SK-N-SH (cell line): ENCODE measurements at regions not wholly inside any gene's neighbourhood (a gene's known extent, or its start where the extent isn't known, plus 50 kb on each side); places are given as distances from the start of the nearest gene placed in this dataset.

ENCODE experiments used
- CTCF ChIA-PET: fragments of 300-600, 350-600 bp; formaldehyde crosslinking; extraction: SDS; loops from one replicate; lab custom pipeline; 2021; lab: Yijun Ruan, JAX
- POLR2A ChIA-PET: fragments of 350-600 bp; sonication (Branson Sonifier 250); formaldehyde crosslinking; extraction: SDS; loops from one replicate; lab custom pipeline; 2020; ENCODE audit warnings: antibody characterized with exemption, inconsistent platforms; lab: Yijun Ruan, JAX
- DNase-seq: peaks from one replicate; pipeline ENCODE4 v3.0.0; 2012
- H2AFZ ChIP-seq: fragments of 200-600 bp; sonication (generic); 2 replicates; pipeline ENCODE4 v1.8.1; 2016; ENCODE audit warnings: antibody characterized with exemption, mild to moderate bottlenecking, low read depth
- H3F3A ChIP-seq: fragments of 200-600 bp; sonication (generic); replicated peaks from 2 replicates; pipeline ENCODE3; 2016; ENCODE audit warnings: antibody characterized with exemption, mild to moderate bottlenecking; ENCODE audit not compliant: insufficient read depth
- H3K27ac ChIP-seq, 2 experiments: fragments of 200-500 bp in 1 of 2; fragments of 200-600 bp in 1 of 2; sonication (Bioruptor generic) in 1 of 2; sonication (generic), shearing (Covaris generic) in 1 of 2; 2 replicates each; pipeline versions ENCODE4 v1.5.1 to v1.6.1; 2014 to 2016; ENCODE audit warnings: low read depth in 2 of 2, inconsistent platforms in 1 of 2, low read length in 1 of 2, mild to moderate bottlenecking in 1 of 2, mixed read lengths in 1 of 2
- H3K27me3 ChIP-seq: fragments of 200-600 bp; sonication (generic), shearing (Covaris generic); 2 replicates; pipeline ENCODE4 v1.6.1; 2016; ENCODE audit warnings: mixed run types; ENCODE audit not compliant: insufficient read depth
- H3K36me3 ChIP-seq, 2 experiments: fragments of 200-500 bp in 1 of 2; fragments of 200-600 bp in 1 of 2; sonication (Bioruptor generic) in 1 of 2; sonication (generic) in 1 of 2; replicated peaks in 1 of 2; 2 replicates each; pipeline versions ENCODE3 to v1.5.1; 2014 to 2016; ENCODE audit warnings: low read length in 1 of 2, mild to moderate bottlenecking in 1 of 2; ENCODE audit not compliant: insufficient read depth in 2 of 2, control insufficient read depth in 1 of 2
- H3K4me1 ChIP-seq, 2 experiments: fragments of 200-500 bp in 1 of 2; fragments of 200-600 bp in 1 of 2; sonication (Bioruptor generic) in 1 of 2; sonication (generic), shearing (Covaris generic) in 1 of 2; 2 replicates each; pipeline versions ENCODE4 v1.5.1 to v1.6.1; 2014 to 2016; ENCODE audit warnings: low read depth in 1 of 2, low read length in 1 of 2, mixed run types in 1 of 2; ENCODE audit not compliant: insufficient read depth in 2 of 2, control insufficient read depth in 1 of 2
- H3K4me2 ChIP-seq: fragments of 200-600 bp; sonication (generic), shearing (Covaris generic); 2 replicates; pipeline ENCODE4 v1.6.1; 2017; ENCODE audit warnings: mixed run types
- H3K4me3 ChIP-seq, 2 experiments: fragments of 200-500 bp in 1 of 2; fragments of 200-600 bp in 1 of 2; sonication (Bioruptor generic) in 1 of 2; sonication (generic), shearing (Covaris generic) in 1 of 2; 2 replicates each; pipeline versions ENCODE4 v1.5.1 to v1.8.1; 2014 to 2016; ENCODE audit warnings: low read depth in 2 of 2, inconsistent platforms in 1 of 2, low read length in 1 of 2, mild to moderate bottlenecking in 1 of 2, mixed read lengths in 1 of 2, moderate library complexity in 1 of 2
- H3K79me2 ChIP-seq: fragments of 200-600 bp; sonication (generic); 2 replicates; pipeline ENCODE4 v1.8.1; 2017; ENCODE audit warnings: mild to moderate bottlenecking; ENCODE audit not compliant: insufficient read depth
- H3K9ac ChIP-seq: fragments of 200-600 bp; sonication (generic); 2 replicates; pipeline ENCODE4 v1.6.1; 2017; ENCODE audit warnings: mixed run types
- H3K9me2 ChIP-seq: fragments of 200-600 bp; sonication (generic); 2 replicates; pipeline ENCODE4 v1.6.1; 2017; ENCODE audit warnings: mixed run types
- H3K9me3 ChIP-seq: fragments of 200-600 bp; sonication (generic); 2 replicates; pipeline ENCODE4 v1.6.1; 2017; ENCODE audit warnings: mixed run types, mild to moderate bottlenecking, moderate library complexity
- H4K20me1 ChIP-seq: fragments of 200-600 bp; sonication (generic); 2 replicates; pipeline ENCODE4 v1.6.1; 2017; ENCODE audit warnings: mild to moderate bottlenecking, mixed run types; ENCODE audit not compliant: insufficient read depth
- ELF1 ChIP-seq: IDR thresholded peaks from 2 replicates; pipeline ENCODE4 v1.4.0; 2012
- EP300 ChIP-seq, 2 experiments: IDR thresholded peaks; 2 replicates each; pipeline versions ENCODE4 v1.4.0 to v1.6.1; 2012; ENCODE audit warnings: borderline replicate concordance in 1 of 2, low read depth in 1 of 2, low read length in 1 of 2
- EZH2phosphoT487 ChIP-seq: fragments of 200-600 bp; sonication (generic); IDR thresholded peaks from 2 replicates; pipeline ENCODE4 v1.6.1; 2017; ENCODE audit warnings: low read depth, mixed run types, mild to moderate bottlenecking, antibody characterized with exemption, moderate library complexity, borderline replicate concordance
- FOXM1 ChIP-seq: IDR thresholded peaks from 2 replicates; pipeline ENCODE4 v1.4.0; 2012; ENCODE audit warnings: low read depth, mild to moderate bottlenecking
- GABPA ChIP-seq: IDR thresholded peaks from 2 replicates; pipeline ENCODE4 v1.4.0; 2012; ENCODE audit warnings: low read depth, mild to moderate bottlenecking
- GATA2 ChIP-seq: sonication (generic); formaldehyde crosslinking; IDR thresholded peaks from 2 replicates; pipeline ENCODE4 v1.5.0; 2020; ENCODE audit warnings: mild to moderate bottlenecking, missing genetic modification reagents
- MAX ChIP-seq: IDR thresholded peaks from 2 replicates; pipeline ENCODE4 v1.4.0; 2012; ENCODE audit warnings: low read depth
- MEF2A ChIP-seq: IDR thresholded peaks from 2 replicates; pipeline ENCODE4 v1.4.0; 2012; ENCODE audit warnings: low read depth, borderline replicate concordance
- NRF1 ChIP-seq: IDR thresholded peaks from 2 replicates; pipeline ENCODE4 v1.6.1; 2012; ENCODE audit warnings: low read depth, mild to moderate bottlenecking, low read length
- POLR2AphosphoS5 ChIP-seq: IDR thresholded peaks from 2 replicates; pipeline ENCODE4 v1.6.1; 2012; ENCODE audit warnings: low read depth, low read length
- RAD21 ChIP-seq: IDR thresholded peaks from 2 replicates; pipeline ENCODE4 v1.6.1; 2012; ENCODE audit warnings: mild to moderate bottlenecking, low read length
- RCOR1 ChIP-seq: fragments of 150-350 bp; IDR thresholded peaks from 2 replicates; pipeline ENCODE4 v1.6.1; 2017; ENCODE audit warnings: antibody characterized with exemption, low read length
- RFX5 ChIP-seq: IDR thresholded peaks from 2 replicates; pipeline ENCODE4 v1.6.1; 2012; ENCODE audit warnings: mild to moderate bottlenecking, improper control_type of control experiment, low read length
- SMC3 ChIP-seq: IDR thresholded peaks from 2 replicates; pipeline ENCODE4 v1.6.1; 2012; ENCODE audit warnings: low read depth, low read length, improper control_type of control experiment
- TCF12 ChIP-seq: IDR thresholded peaks from 2 replicates; pipeline ENCODE4 v1.4.0; 2012
- YY1 ChIP-seq: IDR thresholded peaks from 2 replicates; pipeline ENCODE4 v1.4.0; 2012; ENCODE audit warnings: low read depth, mild to moderate bottlenecking
- ZBTB33 ChIP-seq: IDR thresholded peaks from 2 replicates; pipeline ENCODE4 v1.4.0; 2012; ENCODE audit warnings: low read depth, borderline replicate concordance
- WGBS: methylation state at CpG from one replicate; pipeline ENCODE4 v1.1.6; 2017; ENCODE audit warnings: low lambda C conversion rate; 5-methylcytosine and 5-hydroxymethylcytosine counted together
- TF ChIP-seq, protein P1 (sequence below): IDR thresholded peaks from 2 replicates; pipeline ENCODE4 v1.4.0; 2012; ENCODE audit warnings: low read depth, borderline replicate concordance
- TF ChIP-seq, protein P2 (sequence below): fragments of 150-350 bp; IDR thresholded peaks from 2 replicates; pipeline ENCODE4 v1.6.1; 2016; ENCODE audit warnings: mild to moderate bottlenecking, low read depth, low read length
- TF ChIP-seq, protein P3 (sequence below): fragments of 150-350 bp; IDR thresholded peaks from 2 replicates; pipeline ENCODE4 v1.6.1; 2017; ENCODE audit warnings: antibody characterized with exemption, low read length, low read depth, borderline replicate concordance

- H3K4me2 ChIP-seq = no peak overlapping the region
- no peak overlapping the region for H3K4me3 ChIP-seq
- H3K4me1 ChIP-seq = peaks cover 0 to 7% of the 10 kb centered on the region in 2 experiments; a peak in 2 of 4 replicates
- H2AFZ ChIP-seq = no peak overlapping the region
- POLR2A ChIA-PET = no interaction called here
- H3K36me3 ChIP-seq = no peaks in the 10 kb centered on the region
- TF ChIP-seq GABPA (no peak), MAX (no peak), GATA2 (no peak), POLR2AphosphoS5 (no peak), RCOR1 (no peak), YY1 (no peak), ELF1 (no peak), RAD21 (no peak), MEF2A (no peak), NRF1 (no peak), SMC3 (no peak), FOXM1 (no peak), RFX5 (no peak), TCF12 (no peak), EP300 (IDR thresholded peaks at IDR 0.05; ENCODE audit: borderline replicate concordance in 1 of 2, low read depth in 1 of 2, low read length in 1 of 2) (no peak), ZBTB33 (no peak), EZH2phosphoT487 (no peak)
- TF ChIP-seq, protein P1, sequence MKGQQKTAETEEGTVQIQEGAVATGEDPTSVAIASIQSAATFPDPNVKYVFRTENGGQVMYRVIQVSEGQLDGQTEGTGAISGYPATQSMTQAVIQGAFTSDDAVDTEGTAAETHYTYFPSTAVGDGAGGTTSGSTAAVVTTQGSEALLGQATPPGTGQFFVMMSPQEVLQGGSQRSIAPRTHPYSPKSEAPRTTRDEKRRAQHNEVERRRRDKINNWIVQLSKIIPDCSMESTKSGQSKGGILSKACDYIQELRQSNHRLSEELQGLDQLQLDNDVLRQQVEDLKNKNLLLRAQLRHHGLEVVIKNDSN = no peak
- TF ChIP-seq, protein P2, sequence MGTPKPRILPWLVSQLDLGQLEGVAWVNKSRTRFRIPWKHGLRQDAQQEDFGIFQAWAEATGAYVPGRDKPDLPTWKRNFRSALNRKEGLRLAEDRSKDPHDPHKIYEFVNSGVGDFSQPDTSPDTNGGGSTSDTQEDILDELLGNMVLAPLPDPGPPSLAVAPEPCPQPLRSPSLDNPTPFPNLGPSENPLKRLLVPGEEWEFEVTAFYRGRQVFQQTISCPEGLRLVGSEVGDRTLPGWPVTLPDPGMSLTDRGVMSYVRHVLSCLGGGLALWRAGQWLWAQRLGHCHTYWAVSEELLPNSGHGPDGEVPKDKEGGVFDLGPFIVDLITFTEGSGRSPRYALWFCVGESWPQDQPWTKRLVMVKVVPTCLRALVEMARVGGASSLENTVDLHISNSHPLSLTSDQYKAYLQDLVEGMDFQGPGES = no peak
- TF ChIP-seq, protein P3, sequence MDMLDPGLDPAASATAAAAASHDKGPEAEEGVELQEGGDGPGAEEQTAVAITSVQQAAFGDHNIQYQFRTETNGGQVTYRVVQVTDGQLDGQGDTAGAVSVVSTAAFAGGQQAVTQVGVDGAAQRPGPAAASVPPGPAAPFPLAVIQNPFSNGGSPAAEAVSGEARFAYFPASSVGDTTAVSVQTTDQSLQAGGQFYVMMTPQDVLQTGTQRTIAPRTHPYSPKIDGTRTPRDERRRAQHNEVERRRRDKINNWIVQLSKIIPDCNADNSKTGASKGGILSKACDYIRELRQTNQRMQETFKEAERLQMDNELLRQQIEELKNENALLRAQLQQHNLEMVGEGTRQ = no peak
- TF ChIP-seq, all 33 proteins: peak for 0
- Histone ChIP-seq H3K27ac (no peak overlapping the region), H4K20me1 (no peaks in the 10 kb centered on the region), H3K9me2 (no peaks in the 10 kb centered on the region), H3F3A (peaks cover 2% of the 10 kb centered on the region), H3K9me3 (no peaks in the 10 kb centered on the region), H3K9ac (no peak overlapping the region), H3K79me2 (no peaks in the 10 kb centered on the region), H3K27me3 (no peaks in the 10 kb centered on the region)
- no peak for DNase-seq
- WGBS = 88% methylated on average over 1 of the region's 1 CpG
- CTCF ChIA-PET = no interaction called here
These were observed 120.0 kb upstream of the RFC3 start for GRCh38 chr13:33697926-33698325.
